IMR-90 (cell line): ENCODE measurements at regions not wholly inside any gene's neighbourhood (a gene's known extent, or its start where the extent isn't known, plus 50 kb on each side); places are given as distances from the start of the nearest gene placed in this dataset.

Experiments
- ATAC-seq: fragments of 200-7000 bp; cut with Tn5 transposase; 2 replicates; pipeline ENCODE4 v1.9.1; 2020; ENCODE audit warnings: low read depth, mild to moderate bottlenecking, moderate library complexity
- BruUV-seq: library from RNA; stranded (reverse); fragments of 400-500 nt; replicated peaks from 2 replicates; lab custom pipeline; 2021; lab: Mats Ljungman, UMichigan
- CTCF ChIA-PET: fragments of 300-600 bp; formaldehyde crosslinking; extraction: SDS; loops from one replicate; lab custom pipeline; 2021; ENCODE audit warnings: antibody characterized with exemption; lab: Yijun Ruan, JAX
- POLR2A ChIA-PET: fragments of 300-600 bp; sonication (Branson Sonifier 250); formaldehyde crosslinking; loops from one replicate; lab custom pipeline; 2022; ENCODE audit warnings: antibody characterized with exemption; ENCODE audit not compliant: unreplicated experiment; lab: Charles Lee
- DNase-seq: peaks from one replicate; pipeline ENCODE4 v3.0.0; 2013
- H2AFZ ChIP-seq: replicated peaks from 2 replicates; pipeline ENCODE3; 2013; ENCODE audit warnings: low read length, mild to moderate bottlenecking; ENCODE audit not compliant: poor library complexity
- H2AK5ac ChIP-seq: 2 replicates; pipeline ENCODE4 v1.6.1; 2013; ENCODE audit warnings: low read depth, low read length, inconsistent platforms
- H2AK9ac ChIP-seq: replicated peaks from 2 replicates; pipeline ENCODE3; 2013; ENCODE audit warnings: mild to moderate bottlenecking, low read depth, low read length, moderate library complexity; ENCODE audit not compliant: poor library complexity
- H2BK120ac ChIP-seq: 2 replicates; pipeline ENCODE4 v1.6.1; 2013; ENCODE audit warnings: low read depth, low read length, inconsistent platforms
- H2BK15ac ChIP-seq: 3 replicates; pipeline ENCODE4 v1.6.1; 2013; ENCODE audit warnings: low read depth, low read length, inconsistent platforms
- H2BK20ac ChIP-seq: 2 replicates; pipeline ENCODE4 v1.6.1; 2013; ENCODE audit warnings: low read depth, mild to moderate bottlenecking, inconsistent platforms, low read length, moderate library complexity
- H2BK5ac ChIP-seq: 2 replicates; pipeline ENCODE4 v1.6.1; 2013; ENCODE audit warnings: mild to moderate bottlenecking, low read depth, low read length, inconsistent platforms; ENCODE audit not compliant: poor library complexity, severe bottlenecking
- H3K14ac ChIP-seq: replicated peaks from 2 replicates; pipeline ENCODE4 v1.6.1; 2013; ENCODE audit warnings: low read depth, low read length, inconsistent platforms
- H3K18ac ChIP-seq: 2 replicates; pipeline ENCODE4 v1.6.1; 2013; ENCODE audit warnings: low read depth, low read length, control low read depth
- H3K23ac ChIP-seq: 2 replicates; pipeline ENCODE4 v1.6.1; 2013; ENCODE audit warnings: low read depth, low read length, inconsistent platforms
- H3K27ac ChIP-seq: 2 replicates; pipeline ENCODE4 v1.5.1; 2013; ENCODE audit warnings: mild to moderate bottlenecking, control low read depth, low read length; ENCODE audit not compliant: insufficient read depth
- H3K27me3 ChIP-seq: 2 replicates; pipeline ENCODE4 v1.6.1; 2013; ENCODE audit warnings: low read length; ENCODE audit not compliant: control insufficient read depth, insufficient read depth
- H3K36me3 ChIP-seq: 2 replicates; pipeline ENCODE4 v1.6.1; 2013; ENCODE audit warnings: low read length, mixed read lengths; ENCODE audit not compliant: control insufficient read depth, insufficient read depth
- H3K4ac ChIP-seq: 2 replicates; pipeline ENCODE4 v1.6.1; 2013; ENCODE audit warnings: low read depth, low read length, inconsistent platforms
- H3K4me1 ChIP-seq: 2 replicates; pipeline ENCODE4 v1.6.1; 2013; ENCODE audit warnings: low read length, mixed read lengths; ENCODE audit not compliant: control insufficient read depth, insufficient read depth
- H3K4me2 ChIP-seq: 2 replicates; pipeline ENCODE4 v1.6.1; 2013; ENCODE audit warnings: low read depth, mild to moderate bottlenecking, control low read depth, low read length, moderate library complexity
- H3K4me3 ChIP-seq: 2 replicates; pipeline ENCODE4 v1.5.1; 2013; ENCODE audit warnings: low read depth, mild to moderate bottlenecking, control low read depth, low read length, moderate library complexity; ENCODE audit not compliant: insufficient read depth
- H3K56ac ChIP-seq: 2 replicates; pipeline ENCODE4 v1.6.1; 2013; ENCODE audit warnings: low read length, inconsistent platforms; ENCODE audit not compliant: insufficient read depth; ENCODE audit errors: extremely low read depth
- H3K79me1 ChIP-seq, 2 experiments: 2 replicates each; pipeline ENCODE4 v1.6.1; 2013; ENCODE audit warnings: low read length in 2 of 2, inconsistent platforms in 1 of 2, low read depth in 1 of 2
- H3K9ac ChIP-seq: 2 replicates; pipeline ENCODE4 v1.6.1; 2013; ENCODE audit warnings: low read depth, low read length, control low read depth
- H3K9me1 ChIP-seq: 2 replicates; pipeline ENCODE4 v1.6.1; 2013; ENCODE audit warnings: low read length, inconsistent platforms; ENCODE audit not compliant: insufficient read depth
- H3K9me3 ChIP-seq: 2 replicates; pipeline ENCODE4 v1.6.1; 2013; ENCODE audit warnings: low read length; ENCODE audit not compliant: control insufficient read depth, insufficient read depth
- H4K20me1 ChIP-seq: 2 replicates; pipeline ENCODE4 v1.6.1; 2013; ENCODE audit warnings: low read length, inconsistent platforms; ENCODE audit not compliant: insufficient read depth
- H4K5ac ChIP-seq: 2 replicates; pipeline ENCODE4 v1.6.1; 2013; ENCODE audit warnings: mild to moderate bottlenecking, low read depth, low read length, control low read depth
- H4K8ac ChIP-seq, 2 experiments: 2 replicates each; pipeline ENCODE4 v1.6.1; 2013; ENCODE audit warnings: low read depth in 2 of 2, low read length in 2 of 2, control low read depth in 1 of 2, inconsistent platforms in 1 of 2
- H4K91ac ChIP-seq: 2 replicates; pipeline ENCODE4 v1.6.1; 2013; ENCODE audit warnings: low read depth, low read length, inconsistent platforms; ENCODE audit not compliant: insufficient read depth
- MAZ ChIP-seq: IDR thresholded peaks from 2 replicates; pipeline ENCODE4 v1.6.1; 2012; ENCODE audit warnings: low read depth, mild to moderate bottlenecking, low read length, improper control_type of control experiment, moderate library complexity, borderline replicate concordance
- USF2 ChIP-seq: fragments of 150-350 bp; IDR thresholded peaks from 2 replicates; pipeline ENCODE4 v1.6.1; 2017; ENCODE audit warnings: mild to moderate bottlenecking, antibody characterized with exemption, low read length, low read depth
- WGBS, 2 experiments: methylation state at CpG; one replicate each; pipeline versions ENCODE4 v1.1.5 to v1.1.7; 2013; ENCODE audit warnings: missing lambda C conversion rate in 2 of 2; ENCODE audit not compliant: insufficient read length in 1 of 2; ENCODE audit errors: extremely low coverage in 2 of 2; 5-methylcytosine and 5-hydroxymethylcytosine counted together
- dilution Hi-C: fragments of 300-500 bp; cut with HindIII; formaldehyde crosslinking; loops from one replicate; pipeline ENCODE4 v1.14.3; 2018; ENCODE audit warnings: low sequenced_read_pairs; ENCODE audit not compliant: unreplicated experiment
- in situ Hi-C: fragments of 300-500 bp; cut with MboI; formaldehyde crosslinking; loops from 3 replicates; pipeline ENCODE4 v1.14.3; 2019; ENCODE audit warnings: low sequenced_read_pairs, inconsistent platforms, mixed read lengths
- intact Hi-C: fragments of 100-400 bp; cut with micrococcal nuclease; formaldehyde crosslinking; loops from 2 replicates; pipeline ENCODE4 v1.10.0; 2022

GRCh38 chr2:6644261-6644660 lies 221.4 kb downstream of the CMPK2 start:
- H3K56ac ChIP-seq = no peak overlapping the region
- H3K36me3 ChIP-seq = no peaks in the 10 kb centered on the region
- H2AFZ ChIP-seq = no peak overlapping the region
- in situ Hi-C loops (no loop called here), intact Hi-C loops (no loop called here), dilution Hi-C loops (no loop called here)
- H3K9me1 ChIP-seq = no peaks in the 10 kb centered on the region
- no peak overlapping the region for H3K9ac ChIP-seq
- peak overlapping the region; percentile 32 for H2BK5ac ChIP-seq
- WGBS, 2 experiments = no CpG with 5 or more reads among the region's 2 CpGs
- no peak overlapping the region for H3K27ac ChIP-seq
- TF ChIP-seq USF2 (no peak), MAZ (no peak)
- H2BK120ac ChIP-seq = no peak overlapping the region
- H3K14ac ChIP-seq = no peak overlapping the region
- H3K18ac ChIP-seq = no peak overlapping the region
- H3K4me2 ChIP-seq = no peak overlapping the region
- H4K5ac ChIP-seq = no peak overlapping the region
- no TSS peak for BruUV-seq
- no peaks in the 10 kb centered on the region for H3K79me1 ChIP-seq
- no peak overlapping the region for H3K4ac ChIP-seq
- DNase-seq = peak; percentile 28
- no peaks in the 10 kb centered on the region for H3K27me3 ChIP-seq
- H2BK15ac ChIP-seq = no peak overlapping the region
- peak; percentile 80 for ATAC-seq
- no peaks in the 10 kb centered on the region for H4K20me1 ChIP-seq
- no peak overlapping the region for H2BK20ac ChIP-seq
- H3K4me3 ChIP-seq = no peak overlapping the region
- H4K91ac ChIP-seq = no peak overlapping the region
- no peaks in the 10 kb centered on the region for H3K4me1 ChIP-seq
- no peak overlapping the region for H4K8ac ChIP-seq
- no peak overlapping the region for H2AK5ac ChIP-seq
- no peak overlapping the region for H2AK9ac ChIP-seq
- POLR2A ChIA-PET = no interaction called here
- no peak overlapping the region for H3K23ac ChIP-seq
- H3K9me3 ChIP-seq = no peaks in the 10 kb centered on the region
- CTCF ChIA-PET = no interaction called here
